ENCODE measurements at regions not wholly inside any gene's neighbourhood (a gene's known extent, or its start where the extent isn't known, plus 50 kb on each side); places are given as distances from the start of the nearest gene placed in this dataset.

- no peak for DNase-seq
Observed at GRCh38 chr12:24554612-24555295, 394.1 kb downstream of the BCAT1 start.

GRCh38 chr12:24553259-24553658 is 395.6 kb downstream of the BCAT1 start:
- DNase-seq: no peak

- DNase-seq: no peak
Observed at GRCh38 chr12:24551163-24551786, 397.6 kb downstream of the BCAT1 start.

GRCh38 chr12:24550609-24551008 is 398.3 kb downstream of the BCAT1 start:
- DNase-seq: no peak

- DNase-seq: no peak
Observed at GRCh38 chr12:24546661-24547060, 402.2 kb downstream of the BCAT1 start.

- no peak for DNase-seq
Observed at GRCh38 chr12:24546084-24546483, 402.8 kb downstream of the BCAT1 start.

GRCh38 chr12:24544368-24544767 is 404.5 kb downstream of the BCAT1 start:
- no peak for DNase-seq

GRCh38 chr12:24541193-24541871 is 407.6 kb downstream of the BCAT1 start:
- DNase-seq: no peak

- no peak for DNase-seq
Observed at GRCh38 chr12:24539646-24540045, 409.3 kb downstream of the BCAT1 start.

GRCh38 chr12:24537083-24537860 is 411.6 kb downstream of the BCAT1 start:
- DNase-seq: no peak

GRCh38 chr12:24535334-24536069 is 413.4 kb downstream of the BCAT1 start:
- no peak for DNase-seq

GRCh38 chr12:24534622-24535021 is 414.3 kb downstream of the BCAT1 start:
- no peak for DNase-seq

- no peak for DNase-seq
Observed at GRCh38 chr12:24533716-24534352, 415.1 kb downstream of the BCAT1 start.

GRCh38 chr12:24530689-24531088 is 418.2 kb downstream of the BCAT1 start:
- DNase-seq: no peak

- DNase-seq: no peak
Observed at GRCh38 chr12:24527102-24527501, 421.8 kb downstream of the BCAT1 start.

GRCh38 chr12:24522736-24523135 is 426.2 kb downstream of the BCAT1 start:
- DNase-seq: no peak

- DNase-seq: no peak
Observed at GRCh38 chr12:24519759-24520158, 429.1 kb downstream of the BCAT1 start.

- no peak for DNase-seq
Observed at GRCh38 chr12:24517000-24517399, 431.9 kb downstream of the BCAT1 start.

GRCh38 chr12:24510581-24511125 is 438.2 kb downstream of the BCAT1 start:
- no peak for DNase-seq

- no peak for DNase-seq
Observed at GRCh38 chr12:24507827-24508226, 441.1 kb downstream of the BCAT1 start.

GRCh38 chr12:24505366-24506015 is 443.4 kb downstream of the BCAT1 start:
- DNase-seq: no peak

Data from NCI-H1694 (cell line).